GM13977 (cell line): ENCODE measurements at regions not wholly inside any gene's neighbourhood (a gene's known extent, or its start where the extent isn't known, plus 50 kb on each side); places are given as distances from the start of the nearest gene placed in this dataset.

Experiments used
- DNase-seq: peaks from one replicate; pipeline ENCODE4 v3.0.0; 2012; ENCODE audit warnings: low spot score
- CTCF ChIP-seq: IDR thresholded peaks from 2 replicates; pipeline ENCODE4 v1.5.1; 2012; ENCODE audit warnings: mild to moderate bottlenecking, control low read depth; ENCODE audit not compliant: insufficient read depth; ENCODE audit errors: extremely low read depth, missing control alignments
- in situ Hi-C: fragments of 300-500 bp; cut with MboI; formaldehyde crosslinking; loops from one replicate; pipeline ENCODE4 v1.12.0; 2022; ENCODE audit warnings: low sequenced_read_pairs, low pct_unique_long_range_greater_than_20kb, mixed read lengths, inconsistent platforms; ENCODE audit not compliant: unreplicated experiment

- DNase-seq, result no peak
- in situ Hi-C loops, result loop anchor here (10.0 kb wide), 1 partner anchor 245 kb away; no protein-coding TSS in a partner anchor
- TF ChIP-seq CTCF, result no peak
Measured at GRCh38 chr3:195009616-195010015, 261.3 kb downstream of the XXYLT1 start.

- in situ Hi-C loops, result no loop called here
- no peak for DNase-seq
- no peak for TF ChIP-seq CTCF
Measured at GRCh38 chr3:195010551-195011100, 260.3 kb downstream of the XXYLT1 start.

- DNase-seq, result no peak
- TF ChIP-seq CTCF, result no peak
- in situ Hi-C loops, result no loop called here
Measured at GRCh38 chr3:195011231-195011834, 259.6 kb downstream of the XXYLT1 start.

- no peak for DNase-seq
- no peak for TF ChIP-seq CTCF
- in situ Hi-C loops, result no loop called here
Measured at GRCh38 chr3:195012100-195012499, 258.9 kb downstream of the XXYLT1 start.

- TF ChIP-seq CTCF, result no peak
- in situ Hi-C loops, result no loop called here
- no peak for DNase-seq
Measured at GRCh38 chr3:195012571-195012970, 258.4 kb downstream of the XXYLT1 start.

GRCh38 chr3:195013411-195014361, 257.3 kb downstream of the XXYLT1 start:
- no peak for DNase-seq
- in situ Hi-C loops, result no loop called here
- TF ChIP-seq CTCF, result no peak
